Hepatocyte (in vitro differentiated cells): ENCODE measurements at regions not wholly inside any gene's neighbourhood (a gene's known extent, or its start where the extent isn't known, plus 50 kb on each side); places are given as distances from the start of the nearest gene placed in this dataset.

Experiments used
- EZH2phosphoT487 ChIP-seq: fragments of 200-600 bp; sonication (generic); IDR thresholded peaks from one replicate; pipeline ENCODE4 v1.6.1; 2018; ENCODE audit warnings: antibody characterized with exemption, mild to moderate bottlenecking, low read depth, moderate library complexity; ENCODE audit not compliant: unreplicated experiment, severe bottlenecking
- TF ChIP-seq, protein P1 (sequence below): fragments of 200-600 bp; sonication (generic); IDR thresholded peaks from 2 replicates; pipeline ENCODE4 v1.5.1; 2016; ENCODE audit warnings: antibody characterized with exemption, mild to moderate bottlenecking; ENCODE audit not compliant: poor library complexity

GRCh38 chr7:15905251-15906040, 219.0 kb upstream of the MEOX2 start:
- TF ChIP-seq, protein P1, sequence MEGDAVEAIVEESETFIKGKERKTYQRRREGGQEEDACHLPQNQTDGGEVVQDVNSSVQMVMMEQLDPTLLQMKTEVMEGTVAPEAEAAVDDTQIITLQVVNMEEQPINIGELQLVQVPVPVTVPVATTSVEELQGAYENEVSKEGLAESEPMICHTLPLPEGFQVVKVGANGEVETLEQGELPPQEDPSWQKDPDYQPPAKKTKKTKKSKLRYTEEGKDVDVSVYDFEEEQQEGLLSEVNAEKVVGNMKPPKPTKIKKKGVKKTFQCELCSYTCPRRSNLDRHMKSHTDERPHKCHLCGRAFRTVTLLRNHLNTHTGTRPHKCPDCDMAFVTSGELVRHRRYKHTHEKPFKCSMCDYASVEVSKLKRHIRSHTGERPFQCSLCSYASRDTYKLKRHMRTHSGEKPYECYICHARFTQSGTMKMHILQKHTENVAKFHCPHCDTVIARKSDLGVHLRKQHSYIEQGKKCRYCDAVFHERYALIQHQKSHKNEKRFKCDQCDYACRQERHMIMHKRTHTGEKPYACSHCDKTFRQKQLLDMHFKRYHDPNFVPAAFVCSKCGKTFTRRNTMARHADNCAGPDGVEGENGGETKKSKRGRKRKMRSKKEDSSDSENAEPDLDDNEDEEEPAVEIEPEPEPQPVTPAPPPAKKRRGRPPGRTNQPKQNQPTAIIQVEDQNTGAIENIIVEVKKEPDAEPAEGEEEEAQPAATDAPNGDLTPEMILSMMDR, result no peak
- TF ChIP-seq EZH2phosphoT487, result no peak
